ENCODE measurements at regions not wholly inside any gene's neighbourhood (a gene's known extent, or its start where the extent isn't known, plus 50 kb on each side); places are given as distances from the start of the nearest gene placed in this dataset.
A peak's percentile ranks its signal among the peaks of the same experiment; 100 is the strongest.

DNA sequence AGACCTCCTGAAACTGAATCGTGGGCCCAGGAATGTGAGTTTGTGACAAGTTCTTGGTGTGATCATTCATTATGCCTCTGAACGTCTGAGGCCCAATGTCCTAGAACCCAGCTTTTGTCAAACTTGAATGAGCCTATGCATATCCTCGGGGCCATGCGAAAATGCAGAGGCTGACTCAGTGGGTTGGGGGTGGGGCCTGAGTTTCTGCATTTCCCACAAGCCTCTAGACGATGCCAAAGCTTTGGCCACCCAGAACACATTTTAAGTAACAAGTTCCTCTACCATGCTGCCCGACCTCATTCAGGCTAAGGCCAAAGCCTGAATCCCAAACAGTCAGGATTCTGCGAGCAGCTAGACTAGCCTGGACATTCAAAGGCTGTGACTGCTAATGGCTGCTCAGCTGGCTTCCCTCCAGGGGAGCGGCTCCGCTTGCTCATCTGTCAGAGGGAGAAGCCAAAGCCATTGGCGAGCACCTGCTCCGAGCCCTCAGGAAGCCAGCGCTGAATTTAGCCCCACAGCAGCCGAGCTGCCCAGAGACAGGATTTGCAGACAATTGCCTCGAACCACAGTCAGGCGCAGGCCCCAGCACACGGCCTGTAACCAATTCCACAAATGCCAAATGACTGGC lies 177.5 kb downstream of the ZDHHC21 start (continued):
- TF ChIP-seq, protein P1, sequence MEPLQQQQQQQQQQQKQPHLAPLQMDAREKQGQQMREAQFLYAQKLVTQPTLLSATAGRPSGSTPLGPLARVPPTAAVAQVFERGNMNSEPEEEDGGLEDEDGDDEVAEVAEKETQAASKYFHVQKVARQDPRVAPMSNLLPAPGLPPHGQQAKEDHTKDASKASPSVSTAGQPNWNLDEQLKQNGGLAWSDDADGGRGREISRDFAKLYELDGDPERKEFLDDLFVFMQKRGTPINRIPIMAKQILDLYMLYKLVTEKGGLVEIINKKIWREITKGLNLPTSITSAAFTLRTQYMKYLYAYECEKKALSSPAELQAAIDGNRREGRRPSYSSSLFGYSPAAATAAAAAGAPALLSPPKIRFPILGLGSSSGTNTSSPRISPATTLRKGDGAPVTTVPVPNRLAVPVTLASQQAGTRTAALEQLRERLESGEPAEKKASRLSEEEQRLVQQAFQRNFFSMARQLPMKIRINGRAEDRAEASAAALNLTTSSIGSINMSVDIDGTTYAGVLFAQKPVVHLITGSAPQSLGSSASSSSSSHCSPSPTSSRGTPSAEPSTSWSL (CRISPR knock-in tag; IDR thresholded peaks at IDR 0.05; ENCODE audit: borderline replicate concordance) = no peak
- TF ChIP-seq PHF20 (IDR thresholded peaks at IDR 0.05; ENCODE audit: partially characterized antibody) (no peak), ZBTB1 (CRISPR knock-in tag; IDR thresholded peaks at IDR 0.05; ENCODE audit: borderline replicate concordance, low read depth) (no peak), ZNF3 (CRISPR knock-in tag; IDR thresholded peaks at IDR 0.05) (no peak), KAT7 (CRISPR knock-in tag; IDR thresholded peaks at IDR 0.05; ENCODE audit: borderline replicate concordance) (no peak), POU5F1 (IDR thresholded peaks at IDR 0.05; ENCODE audit: borderline replicate concordance, low read depth, low read length, partially characterized antibody) (no peak)
- TF ChIP-seq, protein P2, sequence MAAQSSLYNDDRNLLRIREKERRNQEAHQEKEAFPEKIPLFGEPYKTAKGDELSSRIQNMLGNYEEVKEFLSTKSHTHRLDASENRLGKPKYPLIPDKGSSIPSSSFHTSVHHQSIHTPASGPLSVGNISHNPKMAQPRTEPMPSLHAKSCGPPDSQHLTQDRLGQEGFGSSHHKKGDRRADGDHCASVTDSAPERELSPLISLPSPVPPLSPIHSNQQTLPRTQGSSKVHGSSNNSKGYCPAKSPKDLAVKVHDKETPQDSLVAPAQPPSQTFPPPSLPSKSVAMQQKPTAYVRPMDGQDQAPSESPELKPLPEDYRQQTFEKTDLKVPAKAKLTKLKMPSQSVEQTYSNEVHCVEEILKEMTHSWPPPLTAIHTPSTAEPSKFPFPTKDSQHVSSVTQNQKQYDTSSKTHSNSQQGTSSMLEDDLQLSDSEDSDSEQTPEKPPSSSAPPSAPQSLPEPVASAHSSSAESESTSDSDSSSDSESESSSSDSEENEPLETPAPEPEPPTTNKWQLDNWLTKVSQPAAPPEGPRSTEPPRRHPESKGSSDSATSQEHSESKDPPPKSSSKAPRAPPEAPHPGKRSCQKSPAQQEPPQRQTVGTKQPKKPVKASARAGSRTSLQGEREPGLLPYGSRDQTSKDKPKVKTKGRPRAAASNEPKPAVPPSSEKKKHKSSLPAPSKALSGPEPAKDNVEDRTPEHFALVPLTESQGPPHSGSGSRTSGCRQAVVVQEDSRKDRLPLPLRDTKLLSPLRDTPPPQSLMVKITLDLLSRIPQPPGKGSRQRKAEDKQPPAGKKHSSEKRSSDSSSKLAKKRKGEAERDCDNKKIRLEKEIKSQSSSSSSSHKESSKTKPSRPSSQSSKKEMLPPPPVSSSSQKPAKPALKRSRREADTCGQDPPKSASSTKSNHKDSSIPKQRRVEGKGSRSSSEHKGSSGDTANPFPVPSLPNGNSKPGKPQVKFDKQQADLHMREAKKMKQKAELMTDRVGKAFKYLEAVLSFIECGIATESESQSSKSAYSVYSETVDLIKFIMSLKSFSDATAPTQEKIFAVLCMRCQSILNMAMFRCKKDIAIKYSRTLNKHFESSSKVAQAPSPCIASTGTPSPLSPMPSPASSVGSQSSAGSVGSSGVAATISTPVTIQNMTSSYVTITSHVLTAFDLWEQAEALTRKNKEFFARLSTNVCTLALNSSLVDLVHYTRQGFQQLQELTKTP (IDR thresholded peaks at IDR 0.05; ENCODE audit: low read depth in 1 of 2, partially characterized antibody in 2 of 2) = no peak
- TF ChIP-seq, protein P3, sequence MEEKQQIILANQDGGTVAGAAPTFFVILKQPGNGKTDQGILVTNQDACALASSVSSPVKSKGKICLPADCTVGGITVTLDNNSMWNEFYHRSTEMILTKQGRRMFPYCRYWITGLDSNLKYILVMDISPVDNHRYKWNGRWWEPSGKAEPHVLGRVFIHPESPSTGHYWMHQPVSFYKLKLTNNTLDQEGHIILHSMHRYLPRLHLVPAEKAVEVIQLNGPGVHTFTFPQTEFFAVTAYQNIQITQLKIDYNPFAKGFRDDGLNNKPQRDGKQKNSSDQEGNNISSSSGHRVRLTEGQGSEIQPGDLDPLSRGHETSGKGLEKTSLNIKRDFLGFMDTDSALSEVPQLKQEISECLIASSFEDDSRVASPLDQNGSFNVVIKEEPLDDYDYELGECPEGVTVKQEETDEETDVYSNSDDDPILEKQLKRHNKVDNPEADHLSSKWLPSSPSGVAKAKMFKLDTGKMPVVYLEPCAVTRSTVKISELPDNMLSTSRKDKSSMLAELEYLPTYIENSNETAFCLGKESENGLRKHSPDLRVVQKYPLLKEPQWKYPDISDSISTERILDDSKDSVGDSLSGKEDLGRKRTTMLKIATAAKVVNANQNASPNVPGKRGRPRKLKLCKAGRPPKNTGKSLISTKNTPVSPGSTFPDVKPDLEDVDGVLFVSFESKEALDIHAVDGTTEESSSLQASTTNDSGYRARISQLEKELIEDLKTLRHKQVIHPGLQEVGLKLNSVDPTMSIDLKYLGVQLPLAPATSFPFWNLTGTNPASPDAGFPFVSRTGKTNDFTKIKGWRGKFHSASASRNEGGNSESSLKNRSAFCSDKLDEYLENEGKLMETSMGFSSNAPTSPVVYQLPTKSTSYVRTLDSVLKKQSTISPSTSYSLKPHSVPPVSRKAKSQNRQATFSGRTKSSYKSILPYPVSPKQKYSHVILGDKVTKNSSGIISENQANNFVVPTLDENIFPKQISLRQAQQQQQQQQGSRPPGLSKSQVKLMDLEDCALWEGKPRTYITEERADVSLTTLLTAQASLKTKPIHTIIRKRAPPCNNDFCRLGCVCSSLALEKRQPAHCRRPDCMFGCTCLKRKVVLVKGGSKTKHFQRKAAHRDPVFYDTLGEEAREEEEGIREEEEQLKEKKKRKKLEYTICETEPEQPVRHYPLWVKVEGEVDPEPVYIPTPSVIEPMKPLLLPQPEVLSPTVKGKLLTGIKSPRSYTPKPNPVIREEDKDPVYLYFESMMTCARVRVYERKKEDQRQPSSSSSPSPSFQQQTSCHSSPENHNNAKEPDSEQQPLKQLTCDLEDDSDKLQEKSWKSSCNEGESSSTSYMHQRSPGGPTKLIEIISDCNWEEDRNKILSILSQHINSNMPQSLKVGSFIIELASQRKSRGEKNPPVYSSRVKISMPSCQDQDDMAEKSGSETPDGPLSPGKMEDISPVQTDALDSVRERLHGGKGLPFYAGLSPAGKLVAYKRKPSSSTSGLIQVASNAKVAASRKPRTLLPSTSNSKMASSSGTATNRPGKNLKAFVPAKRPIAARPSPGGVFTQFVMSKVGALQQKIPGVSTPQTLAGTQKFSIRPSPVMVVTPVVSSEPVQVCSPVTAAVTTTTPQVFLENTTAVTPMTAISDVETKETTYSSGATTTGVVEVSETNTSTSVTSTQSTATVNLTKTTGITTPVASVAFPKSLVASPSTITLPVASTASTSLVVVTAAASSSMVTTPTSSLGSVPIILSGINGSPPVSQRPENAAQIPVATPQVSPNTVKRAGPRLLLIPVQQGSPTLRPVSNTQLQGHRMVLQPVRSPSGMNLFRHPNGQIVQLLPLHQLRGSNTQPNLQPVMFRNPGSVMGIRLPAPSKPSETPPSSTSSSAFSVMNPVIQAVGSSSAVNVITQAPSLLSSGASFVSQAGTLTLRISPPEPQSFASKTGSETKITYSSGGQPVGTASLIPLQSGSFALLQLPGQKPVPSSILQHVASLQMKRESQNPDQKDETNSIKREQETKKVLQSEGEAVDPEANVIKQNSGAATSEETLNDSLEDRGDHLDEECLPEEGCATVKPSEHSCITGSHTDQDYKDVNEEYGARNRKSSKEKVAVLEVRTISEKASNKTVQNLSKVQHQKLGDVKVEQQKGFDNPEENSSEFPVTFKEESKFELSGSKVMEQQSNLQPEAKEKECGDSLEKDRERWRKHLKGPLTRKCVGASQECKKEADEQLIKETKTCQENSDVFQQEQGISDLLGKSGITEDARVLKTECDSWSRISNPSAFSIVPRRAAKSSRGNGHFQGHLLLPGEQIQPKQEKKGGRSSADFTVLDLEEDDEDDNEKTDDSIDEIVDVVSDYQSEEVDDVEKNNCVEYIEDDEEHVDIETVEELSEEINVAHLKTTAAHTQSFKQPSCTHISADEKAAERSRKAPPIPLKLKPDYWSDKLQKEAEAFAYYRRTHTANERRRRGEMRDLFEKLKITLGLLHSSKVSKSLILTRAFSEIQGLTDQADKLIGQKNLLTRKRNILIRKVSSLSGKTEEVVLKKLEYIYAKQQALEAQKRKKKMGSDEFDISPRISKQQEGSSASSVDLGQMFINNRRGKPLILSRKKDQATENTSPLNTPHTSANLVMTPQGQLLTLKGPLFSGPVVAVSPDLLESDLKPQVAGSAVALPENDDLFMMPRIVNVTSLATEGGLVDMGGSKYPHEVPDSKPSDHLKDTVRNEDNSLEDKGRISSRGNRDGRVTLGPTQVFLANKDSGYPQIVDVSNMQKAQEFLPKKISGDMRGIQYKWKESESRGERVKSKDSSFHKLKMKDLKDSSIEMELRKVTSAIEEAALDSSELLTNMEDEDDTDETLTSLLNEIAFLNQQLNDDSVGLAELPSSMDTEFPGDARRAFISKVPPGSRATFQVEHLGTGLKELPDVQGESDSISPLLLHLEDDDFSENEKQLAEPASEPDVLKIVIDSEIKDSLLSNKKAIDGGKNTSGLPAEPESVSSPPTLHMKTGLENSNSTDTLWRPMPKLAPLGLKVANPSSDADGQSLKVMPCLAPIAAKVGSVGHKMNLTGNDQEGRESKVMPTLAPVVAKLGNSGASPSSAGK (IDR thresholded peaks at IDR 0.05) = peak; percentile 63

Data from K562 (cell line).